BE2C (cell line): ENCODE measurements at regions not wholly inside any gene's neighbourhood (a gene's known extent, or its start where the extent isn't known, plus 50 kb on each side); places are given as distances from the start of the nearest gene placed in this dataset.

ENCODE experiments used
- DNase-seq: peaks from one replicate; pipeline ENCODE4 v3.0.0-alpha.2; 2020
- H3K27me3 ChIP-seq: fragments of 250-450 bp; sonication (Bioruptor Pico); 2 replicates; pipeline ENCODE4 v1.5.1; 2020; ENCODE audit warnings: mild to moderate bottlenecking
- H3K36me3 ChIP-seq: fragments of 250-450 bp; sonication (Bioruptor Pico); 2 replicates; pipeline ENCODE4 v1.5.1; 2020; ENCODE audit warnings: mild to moderate bottlenecking
- H3K4me1 ChIP-seq: fragments of 250-450 bp; sonication (Bioruptor Pico); 2 replicates; pipeline ENCODE4 v1.5.1; 2020
- H3K4me3 ChIP-seq: 2 replicates; pipeline ENCODE4 v1.5.1; 2011; ENCODE audit warnings: low read depth, low read length
- H3K9me3 ChIP-seq: fragments of 250-450 bp; sonication (Bioruptor Pico); 2 replicates; pipeline ENCODE4 v1.5.1; 2020
- CTCF ChIP-seq: IDR thresholded peaks from 2 replicates; pipeline ENCODE4 v1.5.1; 2012; ENCODE audit warnings: mild to moderate bottlenecking, low read depth, low read length

- no peak overlapping the region for H3K4me3 ChIP-seq
- no peak for DNase-seq
- H3K36me3 ChIP-seq = no peaks in the 10 kb centered on the region
- no peaks in the 10 kb centered on the region for H3K9me3 ChIP-seq
- TF ChIP-seq CTCF = no peak
- H3K4me1 ChIP-seq = no peaks in the 10 kb centered on the region
- no peaks in the 10 kb centered on the region for H3K27me3 ChIP-seq
These were observed 630.8 kb upstream of the KIF2B start for GRCh38 chr17:53191878-53192277.

GRCh38 chr17:53186001-53186400 lies 636.7 kb upstream of the KIF2B start:
- peak; percentile 32 for DNase-seq

GRCh38 chr17:53176629-53177028 lies 646.1 kb upstream of the KIF2B start:
- Histone ChIP-seq H3K4me1 (0 out of 2 replicates have a peak, but pooled peaks cover 4% of the 10 kb centered on the region), H3K36me3 (no peaks in the 10 kb centered on the region), H3K4me3 (no peak overlapping the region), H3K9me3 (no peaks in the 10 kb centered on the region), H3K27me3 (no peaks in the 10 kb centered on the region)
- no peak for TF ChIP-seq CTCF
- no peak for DNase-seq

More at GRCh38 chr17:53186001-53186400, 636.7 kb upstream of the KIF2B start:
- H3K4me1 ChIP-seq = peaks cover 12% of the 10 kb centered on the region
- H3K27me3 ChIP-seq = no peaks in the 10 kb centered on the region
- H3K4me3 ChIP-seq = no peak overlapping the region
- H3K9me3 ChIP-seq = no peaks in the 10 kb centered on the region
- no peaks in the 10 kb centered on the region for H3K36me3 ChIP-seq
- peak; percentile 53 for TF ChIP-seq CTCF

- Histone ChIP-seq H3K27me3 (no peaks in the 10 kb centered on the region), H3K4me3 (no peak overlapping the region), H3K36me3 (no peaks in the 10 kb centered on the region), H3K4me1 (peaks cover 12% of the 10 kb centered on the region), H3K9me3 (no peaks in the 10 kb centered on the region)
- TF ChIP-seq CTCF = no peak
- DNase-seq = no peak
These were observed 654.3 kb upstream of the KIF2B start for GRCh38 chr17:53168413-53168812.

DNA sequence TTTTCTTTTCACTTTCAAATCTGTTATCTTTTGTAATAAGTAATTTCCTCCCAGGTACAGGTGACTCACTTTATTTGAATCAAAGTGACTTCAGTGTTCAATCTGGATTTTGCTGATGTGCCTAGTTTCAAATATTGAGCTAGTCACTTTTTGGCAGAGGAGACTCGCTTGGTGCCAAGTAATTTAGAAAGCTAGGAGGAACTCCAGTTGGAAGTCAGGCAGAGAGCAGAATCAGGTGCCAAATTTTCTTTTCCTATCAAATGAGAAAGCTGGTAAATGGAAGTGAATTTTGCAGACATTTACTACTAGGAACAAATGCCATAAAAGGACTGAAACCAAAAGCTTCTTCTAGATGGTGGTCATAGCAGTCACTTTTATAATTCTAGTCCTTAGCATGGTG lies 656.0 kb upstream of the KIF2B start:
- H3K4me1 ChIP-seq = peaks cover 12% of the 10 kb centered on the region
- H3K9me3 ChIP-seq = no peaks in the 10 kb centered on the region
- H3K27me3 ChIP-seq = no peaks in the 10 kb centered on the region
- no peaks in the 10 kb centered on the region for H3K36me3 ChIP-seq
- DNase-seq = no peak
- no peak for TF ChIP-seq CTCF
- H3K4me3 ChIP-seq = no peak overlapping the region

- Histone ChIP-seq H3K36me3 (no peaks in the 10 kb centered on the region), H3K9me3 (no peaks in the 10 kb centered on the region), H3K4me3 (no peak overlapping the region), H3K4me1 (peaks cover 14% of the 10 kb centered on the region), H3K27me3 (no peaks in the 10 kb centered on the region)
- TF ChIP-seq CTCF = peak; percentile 76
- DNase-seq = peak; percentile 22
These were observed 672.5 kb upstream of the KIF2B start for GRCh38 chr17:53150101-53150698.
